ENCODE measurements at regions not wholly inside any gene's neighbourhood (a gene's known extent, or its start where the extent isn't known, plus 50 kb on each side); places are given as distances from the start of the nearest gene placed in this dataset.
"Not testable (repeated sequence)": the region's sequence is repeated elsewhere in the genome, so short reads cannot be mapped to it uniquely, and the experiment has no call there.

- DNase-seq (ENCODE audit: low read depth, low spot score) = no peak
These were observed 178.2 kb upstream of the PITRM1 start for GRCh38 chr10:3350617-3351258.

DNA sequence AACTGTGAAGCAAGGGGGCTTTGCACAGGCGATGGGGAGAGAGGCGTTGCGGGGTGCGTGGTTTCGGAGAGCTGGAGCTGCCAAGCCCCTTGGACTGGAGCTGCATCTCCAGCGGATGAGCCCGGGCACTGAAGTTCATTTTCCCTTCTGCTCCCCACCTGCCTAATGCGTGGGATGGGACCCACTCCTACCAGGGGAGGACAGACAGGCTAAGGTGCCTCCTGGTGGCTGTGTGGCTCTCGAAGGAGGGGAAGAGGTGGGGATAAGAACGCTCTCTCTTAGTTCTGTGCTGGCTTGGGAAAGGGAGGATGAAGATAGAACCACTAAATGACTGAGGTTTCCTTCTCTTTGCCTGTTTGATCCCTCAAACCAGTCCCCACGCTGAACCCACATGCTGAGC is 177.6 kb upstream of the PITRM1 start:
- no peak for DNase-seq (ENCODE audit: low read depth, low spot score)

- DNase-seq (ENCODE audit: low read depth, low spot score) = no peak
These were observed 176.0 kb upstream of the PITRM1 start for GRCh38 chr10:3348564-3348963.

GRCh38 chr10:3347413-3348182 is 175.0 kb upstream of the PITRM1 start:
- DNase-seq (ENCODE audit: low read depth, low spot score) = no peak

DNA sequence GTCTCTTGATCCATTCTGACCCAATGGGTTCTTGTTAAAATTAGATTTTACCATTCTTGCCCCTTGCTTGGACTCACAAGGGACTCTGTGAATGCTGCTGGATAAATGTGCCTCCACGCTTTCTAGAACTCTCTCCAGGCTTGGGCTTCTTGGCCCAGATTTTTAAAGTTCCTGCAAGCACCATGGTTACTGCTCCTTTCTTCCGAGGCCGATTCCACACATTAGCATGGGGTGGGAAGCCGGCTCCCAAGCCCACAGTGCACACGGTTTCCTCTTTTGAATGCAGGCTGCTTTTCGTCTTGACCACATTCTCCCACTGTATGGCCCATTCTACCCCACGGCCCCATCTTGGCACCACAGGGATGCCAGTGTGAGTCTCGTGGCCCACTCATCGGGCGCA is 174.3 kb upstream of the PITRM1 start:
- DNase-seq (ENCODE audit: low read depth, low spot score) = no peak

- no peak for DNase-seq (ENCODE audit: low read depth, low spot score)
These were observed 170.2 kb upstream of the PITRM1 start for GRCh38 chr10:3342771-3343170.

GRCh38 chr10:3340127-3340730 is 167.6 kb upstream of the PITRM1 start:
- DNase-seq (ENCODE audit: low read depth, low spot score) = no peak

DNA sequence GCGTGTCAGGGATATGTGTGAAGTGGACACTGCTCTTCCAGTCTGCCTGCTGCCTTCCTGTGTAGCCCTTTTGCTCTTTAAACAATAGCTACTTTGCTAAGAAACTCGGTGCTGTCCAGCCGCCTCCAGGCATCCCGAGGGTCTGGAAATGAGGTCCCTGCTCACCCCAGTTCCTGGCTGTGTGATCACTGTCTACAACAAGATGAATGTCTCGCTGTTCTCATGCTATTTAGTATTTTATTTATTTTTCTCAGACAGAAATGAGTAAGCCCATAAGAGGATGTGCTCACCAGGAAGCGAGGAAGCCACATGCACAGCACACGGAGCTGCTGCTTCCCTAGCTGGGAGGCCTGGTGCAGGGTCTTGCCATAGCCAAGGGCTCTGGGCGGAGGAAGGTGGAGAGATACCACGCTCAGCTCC is 167.0 kb upstream of the PITRM1 start:
- no peak for DNase-seq (ENCODE audit: low read depth, low spot score)

GRCh38 chr10:3339121-3339520 is 166.5 kb upstream of the PITRM1 start:
- DNase-seq (ENCODE audit: low read depth, low spot score) = no peak

- DNase-seq (ENCODE audit: low read depth, low spot score) = no peak
These were observed 165.2 kb upstream of the PITRM1 start for GRCh38 chr10:3337741-3338140.

- no peak for DNase-seq (ENCODE audit: low read depth, low spot score)
These were observed 164.2 kb upstream of the PITRM1 start for GRCh38 chr10:3336673-3337293.

GRCh38 chr10:3333426-3333825 is 160.8 kb upstream of the PITRM1 start:
- DNase-seq (ENCODE audit: low read depth, low spot score) = no peak

DNA sequence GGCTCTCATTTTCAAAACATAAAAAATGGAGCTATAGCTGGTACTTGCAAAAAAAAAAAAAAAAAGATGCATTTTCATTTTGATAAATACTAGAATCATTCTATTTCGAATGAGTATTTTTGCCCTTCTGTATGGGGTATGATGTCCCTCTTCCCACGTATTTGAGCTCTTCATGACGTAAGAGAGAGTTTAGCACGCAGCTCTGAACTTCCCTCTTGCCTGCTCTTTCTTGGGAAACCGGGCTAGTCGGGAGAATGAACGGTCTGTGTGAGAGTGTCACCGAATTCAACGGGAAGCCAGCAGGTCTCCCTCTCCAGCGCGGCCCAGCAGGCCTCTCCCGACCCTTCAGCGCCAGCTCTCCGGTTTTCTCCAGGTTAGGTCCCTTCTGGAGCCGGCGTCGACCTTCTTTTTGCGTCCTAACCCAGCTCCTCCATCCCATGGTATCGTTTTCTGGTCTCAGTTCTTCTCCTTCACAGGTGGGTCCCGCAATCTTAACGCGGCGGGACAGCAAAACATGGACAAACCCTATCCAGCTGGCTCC is 159.2 kb upstream of the PITRM1 start:
- no peak for DNase-seq (ENCODE audit: low read depth, low spot score)

- no peak for DNase-seq (ENCODE audit: low read depth, low spot score)
These were observed 158.6 kb upstream of the PITRM1 start for GRCh38 chr10:3331187-3331586.

GRCh38 chr10:3330663-3331062 is 158.1 kb upstream of the PITRM1 start:
- DNase-seq (ENCODE audit: low read depth, low spot score) = no peak

- DNase-seq (ENCODE audit: low read depth, low spot score) = no peak
These were observed 153.6 kb upstream of the PITRM1 start for GRCh38 chr10:3325954-3326750.

- DNase-seq (ENCODE audit: low read depth, low spot score) = no peak
These were observed 152.0 kb upstream of the PITRM1 start for GRCh38 chr10:3324612-3325038.

DNA sequence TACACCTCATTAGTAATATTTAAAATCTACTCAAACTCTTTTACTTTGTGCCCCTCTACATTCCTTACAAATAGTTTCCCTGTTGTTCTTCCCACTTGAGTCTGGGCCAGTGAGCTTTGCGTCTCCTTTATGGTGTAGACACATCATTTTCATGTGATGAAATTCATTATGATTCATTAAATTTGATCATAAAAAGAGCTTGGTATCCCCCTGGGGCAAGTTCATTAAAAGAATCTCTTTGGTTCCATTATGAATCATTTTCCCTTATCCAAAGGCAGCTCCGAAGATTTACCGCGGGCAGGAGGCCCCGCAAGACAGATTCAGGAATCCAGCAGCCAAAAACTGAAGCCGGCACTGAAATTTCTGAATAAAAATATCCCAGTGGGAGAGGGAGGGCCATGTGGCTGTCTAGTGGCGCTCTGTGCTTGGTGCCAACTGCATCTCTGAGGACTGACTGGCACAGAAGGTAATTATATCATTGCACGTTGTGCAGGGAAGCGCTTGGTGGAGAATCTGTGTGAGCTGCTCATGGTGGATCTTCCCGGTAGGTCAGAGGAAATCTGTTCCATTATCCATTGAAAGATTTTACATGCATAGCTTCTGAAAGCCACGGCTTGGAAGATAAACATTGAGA is 151.4 kb upstream of the PITRM1 start:
- no peak for DNase-seq (ENCODE audit: low read depth, low spot score)

GRCh38 chr10:3321123-3321522 is 148.5 kb upstream of the PITRM1 start:
- no peak for DNase-seq (ENCODE audit: low read depth, low spot score)

GRCh38 chr10:3319811-3320226 is 147.2 kb upstream of the PITRM1 start:
- DNase-seq (ENCODE audit: low read depth, low spot score) = no peak

- DNase-seq (ENCODE audit: low read depth, low spot score) = not testable (repeated sequence)
These were observed 145.9 kb upstream of the PITRM1 start for GRCh38 chr10:3318480-3318807.

All from activated CD4-positive, CD25-positive, alpha-beta regulatory T cell treated with anti-CD3 and anti-CD28 coated beads, Interleukin-2, amount 50 U/mL, for 16 hours (primary cell).